OCI-LY7 (cell line): ENCODE measurements at regions not wholly inside any gene's neighbourhood (a gene's known extent, or its start where the extent isn't known, plus 50 kb on each side); places are given as distances from the start of the nearest gene placed in this dataset.
"Not testable (repeated sequence)": the region's sequence is repeated elsewhere in the genome, so short reads cannot be mapped to it uniquely, and the experiment has no call there.

Experiments
- BruUV-seq: library from RNA; stranded (reverse); fragments of 400-500 nt; replicated peaks from 2 replicates; lab custom pipeline; 2021; lab: Mats Ljungman, UMichigan
- CTCF ChIA-PET: fragments of 300-600 bp; sonication (Branson Sonifier 250); formaldehyde crosslinking; loops from one replicate; lab custom pipeline; 2022; ENCODE audit warnings: antibody characterized with exemption; ENCODE audit not compliant: unreplicated experiment; lab: Charles Lee
- POLR2A ChIA-PET: fragments of 300-600 bp; sonication (Branson Sonifier 250); formaldehyde crosslinking; loops from one replicate; lab custom pipeline; 2022; ENCODE audit warnings: antibody characterized with exemption; lab: Charles Lee
- DNase-seq: peaks from one replicate; pipeline ENCODE4 v3.0.0-alpha.2; 2015; ENCODE audit warnings: low spot score
- H2AFZ ChIP-seq: fragments of 200-600 bp; sonication (generic), shearing (Covaris generic); 2 replicates; pipeline ENCODE4 v1.6.1; 2014; ENCODE audit warnings: mild to moderate bottlenecking, antibody characterized with exemption, low read length, moderate library complexity
- H3K27ac ChIP-seq: fragments of 200-600 bp; sonication (generic); 2 replicates; pipeline ENCODE4 v1.5.1; 2014; ENCODE audit warnings: mixed run types, low read depth, mild to moderate bottlenecking, moderate library complexity, low read length, inconsistent platforms; ENCODE audit not compliant: poor library complexity, severe bottlenecking
- H3K36me3 ChIP-seq: fragments of 200-600 bp; sonication (generic); 2 replicates; pipeline ENCODE4 v1.6.1; 2014; ENCODE audit warnings: mild to moderate bottlenecking, antibody characterized with exemption, low read length, moderate library complexity, mixed read lengths; ENCODE audit not compliant: insufficient read depth
- H3K4me1 ChIP-seq: fragments of 200-600 bp; sonication (generic); 2 replicates; pipeline ENCODE4 v1.5.1; 2014; ENCODE audit warnings: mild to moderate bottlenecking, low read length; ENCODE audit not compliant: insufficient read depth, poor library complexity, severe bottlenecking
- H3K4me2 ChIP-seq: fragments of 200-600 bp; sonication (generic); 2 replicates; pipeline ENCODE4 v1.6.1; 2014; ENCODE audit warnings: mild to moderate bottlenecking, low read length
- H3K4me3 ChIP-seq: fragments of 200-600 bp; sonication (generic); 2 replicates; pipeline ENCODE4 v1.5.1; 2014; ENCODE audit warnings: mild to moderate bottlenecking, low read depth, low read length; ENCODE audit not compliant: poor library complexity, severe bottlenecking
- H3K79me2 ChIP-seq: fragments of 200-600 bp; sonication (generic); 2 replicates; pipeline ENCODE4 v1.6.1; 2016; ENCODE audit warnings: low read depth, mild to moderate bottlenecking, low read length, moderate library complexity, mixed read lengths; ENCODE audit not compliant: insufficient read depth
- H3K9me2 ChIP-seq: fragments of 200-600 bp; sonication (generic); 2 replicates; pipeline ENCODE4 v1.6.1; 2016; ENCODE audit warnings: mild to moderate bottlenecking, low read length, mixed read lengths; ENCODE audit not compliant: insufficient read depth
- H3K9me3 ChIP-seq: fragments of 200-600 bp; sonication (generic); 2 replicates; pipeline ENCODE4 v1.6.1; 2014; ENCODE audit warnings: mild to moderate bottlenecking, mixed run types, low read length, mixed read lengths
- H4K20me1 ChIP-seq: fragments of 200-600 bp; sonication (generic); 2 replicates; pipeline ENCODE4 v1.6.1; 2014; ENCODE audit warnings: mild to moderate bottlenecking, antibody characterized with exemption, low read length, moderate library complexity, mixed read lengths; ENCODE audit not compliant: insufficient read depth
- EZH2phosphoT487 ChIP-seq: fragments of 200-600 bp; sonication (generic); IDR thresholded peaks from 2 replicates; pipeline ENCODE4 v1.6.1; 2018; ENCODE audit warnings: low read depth, borderline replicate concordance, mild to moderate bottlenecking, mixed run types, antibody characterized with exemption, low read length, moderate library complexity, mixed read lengths
- intact Hi-C: fragments of 100-400 bp; cut with micrococcal nuclease; formaldehyde crosslinking; loops from one replicate; pipeline ENCODE4 v1.10.0; 2022; ENCODE audit not compliant: unreplicated experiment
- TF ChIP-seq, protein P1 (sequence below): fragments of 200-600 bp; sonication (generic); conservative IDR thresholded peaks from 2 replicates; pipeline ENCODE4 v1.5.1; 2014; ENCODE audit warnings: mild to moderate bottlenecking, antibody characterized with exemption, low read length, moderate library complexity, mixed read lengths

DNA sequence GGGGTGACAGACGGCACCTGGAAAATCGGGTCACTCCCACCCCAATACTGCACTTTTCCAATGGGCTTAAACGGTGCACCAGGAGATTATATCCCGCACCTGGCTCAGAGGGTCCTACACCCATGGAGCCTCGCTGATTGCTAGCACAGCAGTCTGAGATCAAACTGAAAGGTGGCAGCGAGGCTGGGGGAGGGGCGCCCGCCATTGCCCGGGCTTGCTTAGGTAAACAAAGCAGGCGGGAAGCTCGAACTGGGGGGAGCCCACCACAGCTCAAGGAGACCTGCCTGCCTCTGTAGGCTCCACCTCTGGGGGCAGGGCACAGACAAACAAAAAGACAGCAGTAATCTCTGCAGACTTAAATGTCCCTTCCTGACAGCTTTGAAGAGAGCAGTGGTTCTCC, 208.1 kb downstream of the SLC38A4 start:
- H3K4me2 ChIP-seq, H3K4me1 ChIP-seq, H3K36me3 ChIP-seq, H4K20me1 ChIP-seq, H3K9me2 ChIP-seq, H3K27ac ChIP-seq, H3K79me2 ChIP-seq, intact Hi-C loops, BruUV-seq, H3K4me3 ChIP-seq, POLR2A ChIA-PET, H2AFZ ChIP-seq, H3K9me3 ChIP-seq, DNase-seq, CTCF ChIA-PET: not testable (repeated sequence)

DNA sequence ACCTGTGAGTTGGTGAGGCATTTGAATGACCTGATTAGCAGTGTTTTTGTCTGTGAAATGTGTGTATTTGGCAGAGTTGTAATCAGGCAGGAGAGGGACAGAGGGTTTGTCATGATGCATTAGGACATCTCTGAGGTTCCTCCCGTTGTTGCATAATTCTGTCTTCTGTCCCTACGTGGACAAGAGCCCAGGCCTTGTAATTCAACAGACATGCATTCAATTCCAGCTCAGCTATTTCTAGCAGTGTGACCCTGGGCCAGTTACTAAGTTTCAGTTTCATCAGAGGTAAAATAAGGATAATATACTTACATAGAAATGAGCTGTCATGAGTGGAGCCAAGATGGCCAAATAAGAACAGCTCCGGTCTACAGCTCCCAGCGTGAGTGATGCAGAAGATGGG, 208.6 kb downstream of the SLC38A4 start:
- BruUV-seq: no TSS peak
- H3K79me2 ChIP-seq: no peaks in the 10 kb centered on the region

DNA sequence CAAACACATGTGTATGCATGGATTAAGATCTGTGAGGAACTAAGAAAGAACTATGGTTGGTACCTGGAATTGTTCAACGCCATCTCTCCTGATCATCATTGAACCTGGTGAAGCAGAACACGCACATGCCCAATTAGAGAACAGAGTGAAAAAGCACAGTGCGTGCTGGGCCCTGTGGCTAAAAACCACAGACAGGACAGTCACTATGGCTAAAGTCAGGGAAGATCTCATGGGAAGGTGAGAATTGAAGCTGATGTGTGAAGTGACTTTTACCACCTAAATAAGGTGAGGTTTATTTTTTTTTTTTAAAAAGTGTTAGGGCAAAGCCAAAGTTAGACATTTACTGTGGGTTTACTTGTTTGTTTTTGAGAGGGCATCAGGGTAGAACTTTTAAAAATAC, 215.0 kb downstream of the SLC38A4 start:
- no peak overlapping the region for H3K4me2 ChIP-seq
- H2AFZ ChIP-seq: no peak overlapping the region
- intact Hi-C loops: no loop called here
- no peak for TF ChIP-seq EZH2phosphoT487
- TF ChIP-seq, protein P1, sequence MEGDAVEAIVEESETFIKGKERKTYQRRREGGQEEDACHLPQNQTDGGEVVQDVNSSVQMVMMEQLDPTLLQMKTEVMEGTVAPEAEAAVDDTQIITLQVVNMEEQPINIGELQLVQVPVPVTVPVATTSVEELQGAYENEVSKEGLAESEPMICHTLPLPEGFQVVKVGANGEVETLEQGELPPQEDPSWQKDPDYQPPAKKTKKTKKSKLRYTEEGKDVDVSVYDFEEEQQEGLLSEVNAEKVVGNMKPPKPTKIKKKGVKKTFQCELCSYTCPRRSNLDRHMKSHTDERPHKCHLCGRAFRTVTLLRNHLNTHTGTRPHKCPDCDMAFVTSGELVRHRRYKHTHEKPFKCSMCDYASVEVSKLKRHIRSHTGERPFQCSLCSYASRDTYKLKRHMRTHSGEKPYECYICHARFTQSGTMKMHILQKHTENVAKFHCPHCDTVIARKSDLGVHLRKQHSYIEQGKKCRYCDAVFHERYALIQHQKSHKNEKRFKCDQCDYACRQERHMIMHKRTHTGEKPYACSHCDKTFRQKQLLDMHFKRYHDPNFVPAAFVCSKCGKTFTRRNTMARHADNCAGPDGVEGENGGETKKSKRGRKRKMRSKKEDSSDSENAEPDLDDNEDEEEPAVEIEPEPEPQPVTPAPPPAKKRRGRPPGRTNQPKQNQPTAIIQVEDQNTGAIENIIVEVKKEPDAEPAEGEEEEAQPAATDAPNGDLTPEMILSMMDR: no peak
- no peaks in the 10 kb centered on the region for H3K4me1 ChIP-seq
- ChIA-PET POLR2A (no interaction called here), CTCF (no interaction called here)
- H3K9me3 ChIP-seq: no peaks in the 10 kb centered on the region
- no peaks in the 10 kb centered on the region for H3K9me2 ChIP-seq
- no peaks in the 10 kb centered on the region for H4K20me1 ChIP-seq
- H3K27ac ChIP-seq: no peak overlapping the region
- no TSS peak for BruUV-seq
- H3K4me3 ChIP-seq: no peak overlapping the region
- no peak for DNase-seq
- no peaks in the 10 kb centered on the region for H3K36me3 ChIP-seq
- no peaks in the 10 kb centered on the region for H3K79me2 ChIP-seq

More for the DNA sequence above, 208.6 kb downstream of the SLC38A4 start:
- no peak overlapping the region for H3K4me3 ChIP-seq
- intact Hi-C loops: no loop called here
- CTCF ChIA-PET: no interaction called here
- no peak for TF ChIP-seq EZH2phosphoT487
- TF ChIP-seq, protein P1: no peak
- no peaks in the 10 kb centered on the region for H3K9me3 ChIP-seq
- H3K9me2 ChIP-seq: no peaks in the 10 kb centered on the region
- H3K36me3 ChIP-seq: no peaks in the 10 kb centered on the region
- H3K27ac ChIP-seq: no peak overlapping the region
- H4K20me1 ChIP-seq: no peaks in the 10 kb centered on the region
- DNase-seq: no peak
- POLR2A ChIA-PET: interaction anchor here (0.6 kb wide), 1 partner anchor 360 kb away, joined by 4 read pairs; no protein-coding TSS in a partner anchor
- H3K4me2 ChIP-seq: no peak overlapping the region
- no peaks in the 10 kb centered on the region for H3K4me1 ChIP-seq
- no peak overlapping the region for H2AFZ ChIP-seq
